NCI-H2227 treated with DMSO at 0.1 percent for 48 hours (cell line): ENCODE measurements at regions not wholly inside any gene's neighbourhood (a gene's known extent, or its start where the extent isn't known, plus 50 kb on each side); places are given as distances from the start of the nearest gene placed in this dataset.
"Not testable (repeated sequence)": the region's sequence is repeated elsewhere in the genome, so short reads cannot be mapped to it uniquely, and the experiment has no call there.

Experiments used
- DNase-seq: peaks from one replicate; lab custom pipeline; 2025; lab: John Stamatoyannopoulos, UW

- not testable (repeated sequence) for DNase-seq
Measured at GRCh38 chr22:26972915-26973314, 315.5 kb downstream of the MIAT start.

- no peak for DNase-seq
Measured at GRCh38 chr22:26974034-26974433, 316.6 kb downstream of the MIAT start.

- DNase-seq = no peak
Measured at GRCh38 chr22:26974914-26975803, 317.8 kb downstream of the MIAT start.

GRCh38 chr22:26975865-26976264 lies 318.5 kb downstream of the MIAT start:
- DNase-seq = no peak

- no peak for DNase-seq
Measured at GRCh38 chr22:26977741-26978376, 320.5 kb downstream of the MIAT start.

GRCh38 chr22:26979294-26979693 lies 321.9 kb downstream of the MIAT start:
- DNase-seq = no peak

GRCh38 chr22:26981111-26981510 lies 323.7 kb downstream of the MIAT start:
- DNase-seq = no peak

- no peak for DNase-seq
Measured at GRCh38 chr22:26981541-26981940, 324.2 kb downstream of the MIAT start.

- DNase-seq = no peak
Measured at GRCh38 chr22:26983311-26983710, 325.9 kb downstream of the MIAT start.

GRCh38 chr22:26985206-26985605 lies 327.8 kb downstream of the MIAT start:
- DNase-seq = no peak

GRCh38 chr22:26985931-26986782 lies 328.8 kb downstream of the MIAT start:
- DNase-seq = no peak

GRCh38 chr22:26986884-26987283 lies 329.5 kb downstream of the MIAT start:
- peak; percentile 71 for DNase-seq

- DNase-seq = no peak
Measured at GRCh38 chr22:26990503-26991189, 333.3 kb downstream of the MIAT start.

GRCh38 chr22:26992556-26992955 lies 335.2 kb downstream of the MIAT start:
- no peak for DNase-seq

- DNase-seq = no peak
Measured at GRCh38 chr22:26993886-26994285, 336.5 kb downstream of the MIAT start.

GRCh38 chr22:26994801-26995200 lies 337.4 kb downstream of the MIAT start:
- no peak for DNase-seq

- no peak for DNase-seq
Measured at GRCh38 chr22:26995235-26995634, 337.8 kb downstream of the MIAT start.

- DNase-seq = no peak
Measured at GRCh38 chr22:26996154-26996553, 338.8 kb downstream of the MIAT start.

- no peak for DNase-seq
Measured at GRCh38 chr22:26998129-26998528, 340.7 kb downstream of the MIAT start.

- no peak for DNase-seq
Measured at GRCh38 chr22:26998716-26999115, 341.3 kb downstream of the MIAT start.

- DNase-seq = no peak
Measured at GRCh38 chr22:27003297-27003696, 345.9 kb downstream of the MIAT start.

GRCh38 chr22:27004434-27004833 lies 347.0 kb downstream of the MIAT start:
- no peak for DNase-seq
